Kidney (tissue), 13 donors: ENCODE measurements at regions not wholly inside any gene's neighbourhood (a gene's known extent, or its start where the extent isn't known, plus 50 kb on each side); places are given as distances from the start of the nearest gene placed in this dataset.

Experiments used
- DNase-seq, 5 donors: peaks; one replicate each; pipeline ENCODE4 v3.0.0-alpha.2; 2013 to 2020
- FAIRE-seq: peaks from 2 replicates; lab custom pipeline; 2012; peaks lifted over from hg19 to GRCh38; lab: Jason Lieb, UNC
- H3K27ac ChIP-seq, 2 donors: one replicate each; pipeline ENCODE4 v1.7.0; 2013; ENCODE audit warnings: low read depth in 2 of 2, low read length in 2 of 2, inconsistent platforms in 1 of 2
- H3K27me3 ChIP-seq: one replicate; pipeline ENCODE4 v1.7.1; 2013; ENCODE audit warnings: low read length, inconsistent platforms; ENCODE audit not compliant: control insufficient read depth, insufficient read depth
- H3K36me3 ChIP-seq, 3 donors: one replicate each; pipeline versions ENCODE4 v1.7.0 to v1.7.1; 2013; ENCODE audit warnings: low read length in 3 of 3, control low read depth in 1 of 3, inconsistent platforms in 1 of 3; ENCODE audit not compliant: insufficient read depth in 3 of 3, control insufficient read depth in 2 of 3
- H3K4me1 ChIP-seq, 3 donors: one replicate each; pipeline versions ENCODE4 v1.7.0 to v1.7.1; 2013; ENCODE audit warnings: low read length in 3 of 3, inconsistent platforms in 1 of 3, low read depth in 1 of 3; ENCODE audit not compliant: control insufficient read depth in 2 of 3, insufficient read depth in 2 of 3
- H3K4me3 ChIP-seq, 3 donors: one replicate each; pipeline versions ENCODE4 v1.7.0 to v1.8.1; 2013; ENCODE audit warnings: low read length in 3 of 3, control low read depth in 1 of 3, inconsistent platforms in 1 of 3
- H3K9ac ChIP-seq, 3 donors: one replicate each; pipeline versions ENCODE4 v1.7.0 to v1.7.1; 2013; ENCODE audit warnings: low read length in 3 of 3, control low read depth in 1 of 3, inconsistent platforms in 1 of 3
- H3K9me3 ChIP-seq, 3 donors: one replicate each; pipeline versions ENCODE4 v1.7.0 to v1.7.1; 2013; ENCODE audit warnings: low read length in 3 of 3, control low read depth in 1 of 3, inconsistent platforms in 1 of 3; ENCODE audit not compliant: control insufficient read depth in 2 of 3, insufficient read depth in 1 of 3
- CTCF ChIP-seq: IDR thresholded peaks from 3 replicates; pipeline ENCODE4 v1.5.1; 2012; ENCODE audit warnings: mild to moderate bottlenecking, moderate library complexity, borderline replicate concordance; ENCODE audit not compliant: insufficient read depth; ENCODE audit errors: extremely low read depth
- intact Hi-C: fragments of 100-400 bp; cut with DNase I; formaldehyde crosslinking; loops from one replicate; pipeline ENCODE4 v1.11.1; 2022
- donor health status: control.
- donor health status: control.
- donor health status: control.
- donor health status: control.
- donor health status: control.
- donor health status: DM: yes; HTN: yes; CAD: no.
- donor health status: Normal renal cell carcinoma (clear cell type).

GRCh38 chr22:48701296-48702030 lies 1126.2 kb downstream of the BRD1 start:
- no peaks in the 10 kb centered on the region for H3K36me3 ChIP-seq
- H3K9me3 ChIP-seq: peaks cover 0 to 2% (median 0%) of the 10 kb centered on the region in 3 donors
- TF ChIP-seq CTCF: no peak
- no peak overlapping the region for H3K27ac ChIP-seq
- DNase-seq (peak in 1 of 5 donors; percentile 60), FAIRE-seq (no peak)
- no peak overlapping the region for H3K9ac ChIP-seq
- intact Hi-C loops: no loop called here
- no peak overlapping the region for H3K4me3 ChIP-seq
- no peaks in the 10 kb centered on the region for H3K4me1 ChIP-seq
- no peaks in the 10 kb centered on the region for H3K27me3 ChIP-seq

- Histone ChIP-seq H3K27ac (no peak overlapping the region), H3K27me3 (no peaks in the 10 kb centered on the region), H3K4me1 (no peaks in the 10 kb centered on the region), H3K9me3 (peaks cover 0 to 2% (median 0%) of the 10 kb centered on the region in 3 donors), H3K9ac (no peak overlapping the region), H3K36me3 (no peaks in the 10 kb centered on the region), H3K4me3 (no peak overlapping the region)
- intact Hi-C loops: no loop called here
- DNase-seq (peak in 1 of 5 donors; percentile 55), FAIRE-seq (no peak)
- no peak for TF ChIP-seq CTCF
These were observed 1126.9 kb downstream of the BRD1 start for GRCh38 chr22:48700566-48701295.

GRCh38 chr22:48700180-48700565 lies 1127.5 kb downstream of the BRD1 start:
- no peak for DNase-seq
- H3K9ac ChIP-seq: no peak overlapping the region
- no peaks in the 10 kb centered on the region for H3K4me1 ChIP-seq
- no peak overlapping the region for H3K4me3 ChIP-seq
- H3K36me3 ChIP-seq: no peaks in the 10 kb centered on the region
- FAIRE-seq: no peak
- TF ChIP-seq CTCF: no peak
- H3K9me3 ChIP-seq: peaks cover 0 to 2% (median 0%) of the 10 kb centered on the region in 3 donors
- intact Hi-C loops: no loop called here
- H3K27ac ChIP-seq: no peak overlapping the region
- H3K27me3 ChIP-seq: no peaks in the 10 kb centered on the region
